ENCODE measurements at regions not wholly inside any gene's neighbourhood (a gene's known extent, or its start where the extent isn't known, plus 50 kb on each side); places are given as distances from the start of the nearest gene placed in this dataset.

GRCh38 chr5:109253262-109253661 is 156.5 kb downstream of the PJA2 start:
- intact Hi-C loops (cut with micrococcal nuclease; ENCODE audit: unreplicated experiment) (no loop called here), in situ Hi-C loops (cut with HindIII; ENCODE audit: low pct_unique_long_range_greater_than_20kb, low sequenced_read_pairs) (no loop called here)
- Histone ChIP-seq H3K9me3 (ENCODE audit: control insufficient read depth, insufficient read depth, low read depth, low read length) (no peaks in the 10 kb centered on the region), H3K4me1 (ENCODE audit: control insufficient read depth, insufficient read depth, low read length) (no peaks in the 10 kb centered on the region), H3K27me3 (ENCODE audit: control insufficient read depth, insufficient read depth, low read length) (peaks cover 2% of the 10 kb centered on the region; the same call in 1 of the 2 replicates), H3K27ac (ENCODE audit: low read length) (no peak overlapping the region), H3K4me3 (ENCODE audit: low read depth in 2 of 2, low read length in 2 of 2) (no peak overlapping the region), H3K36me3 (ENCODE audit: control insufficient read depth, insufficient read depth, low read length) (no peaks in the 10 kb centered on the region; the same call in 1 of the 2 replicates)
- ChIA-PET POLR2A (no interaction called here), CTCF (no interaction called here)
- BruUV-seq (replicated peaks), result no TSS peak
- DNase-seq (ENCODE audit: low read depth, low spot score) (no peak), ATAC-seq (no peak)
- TF ChIP-seq, protein P1, sequence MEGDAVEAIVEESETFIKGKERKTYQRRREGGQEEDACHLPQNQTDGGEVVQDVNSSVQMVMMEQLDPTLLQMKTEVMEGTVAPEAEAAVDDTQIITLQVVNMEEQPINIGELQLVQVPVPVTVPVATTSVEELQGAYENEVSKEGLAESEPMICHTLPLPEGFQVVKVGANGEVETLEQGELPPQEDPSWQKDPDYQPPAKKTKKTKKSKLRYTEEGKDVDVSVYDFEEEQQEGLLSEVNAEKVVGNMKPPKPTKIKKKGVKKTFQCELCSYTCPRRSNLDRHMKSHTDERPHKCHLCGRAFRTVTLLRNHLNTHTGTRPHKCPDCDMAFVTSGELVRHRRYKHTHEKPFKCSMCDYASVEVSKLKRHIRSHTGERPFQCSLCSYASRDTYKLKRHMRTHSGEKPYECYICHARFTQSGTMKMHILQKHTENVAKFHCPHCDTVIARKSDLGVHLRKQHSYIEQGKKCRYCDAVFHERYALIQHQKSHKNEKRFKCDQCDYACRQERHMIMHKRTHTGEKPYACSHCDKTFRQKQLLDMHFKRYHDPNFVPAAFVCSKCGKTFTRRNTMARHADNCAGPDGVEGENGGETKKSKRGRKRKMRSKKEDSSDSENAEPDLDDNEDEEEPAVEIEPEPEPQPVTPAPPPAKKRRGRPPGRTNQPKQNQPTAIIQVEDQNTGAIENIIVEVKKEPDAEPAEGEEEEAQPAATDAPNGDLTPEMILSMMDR (IDR thresholded peaks at IDR 0.05), result no peak
- TF ChIP-seq SIN3A (IDR thresholded peaks at IDR 0.05; ENCODE audit: borderline replicate concordance, insufficient read depth, low read depth, low read length) (no peak), POLR2AphosphoS5 (IDR thresholded peaks at IDR 0.05; ENCODE audit: low read depth, low read length) (no peak), TCF7L2 (IDR thresholded peaks at IDR 0.05; ENCODE audit: low read depth, low read length) (no peak)
- TF ChIP-seq, protein P2, sequence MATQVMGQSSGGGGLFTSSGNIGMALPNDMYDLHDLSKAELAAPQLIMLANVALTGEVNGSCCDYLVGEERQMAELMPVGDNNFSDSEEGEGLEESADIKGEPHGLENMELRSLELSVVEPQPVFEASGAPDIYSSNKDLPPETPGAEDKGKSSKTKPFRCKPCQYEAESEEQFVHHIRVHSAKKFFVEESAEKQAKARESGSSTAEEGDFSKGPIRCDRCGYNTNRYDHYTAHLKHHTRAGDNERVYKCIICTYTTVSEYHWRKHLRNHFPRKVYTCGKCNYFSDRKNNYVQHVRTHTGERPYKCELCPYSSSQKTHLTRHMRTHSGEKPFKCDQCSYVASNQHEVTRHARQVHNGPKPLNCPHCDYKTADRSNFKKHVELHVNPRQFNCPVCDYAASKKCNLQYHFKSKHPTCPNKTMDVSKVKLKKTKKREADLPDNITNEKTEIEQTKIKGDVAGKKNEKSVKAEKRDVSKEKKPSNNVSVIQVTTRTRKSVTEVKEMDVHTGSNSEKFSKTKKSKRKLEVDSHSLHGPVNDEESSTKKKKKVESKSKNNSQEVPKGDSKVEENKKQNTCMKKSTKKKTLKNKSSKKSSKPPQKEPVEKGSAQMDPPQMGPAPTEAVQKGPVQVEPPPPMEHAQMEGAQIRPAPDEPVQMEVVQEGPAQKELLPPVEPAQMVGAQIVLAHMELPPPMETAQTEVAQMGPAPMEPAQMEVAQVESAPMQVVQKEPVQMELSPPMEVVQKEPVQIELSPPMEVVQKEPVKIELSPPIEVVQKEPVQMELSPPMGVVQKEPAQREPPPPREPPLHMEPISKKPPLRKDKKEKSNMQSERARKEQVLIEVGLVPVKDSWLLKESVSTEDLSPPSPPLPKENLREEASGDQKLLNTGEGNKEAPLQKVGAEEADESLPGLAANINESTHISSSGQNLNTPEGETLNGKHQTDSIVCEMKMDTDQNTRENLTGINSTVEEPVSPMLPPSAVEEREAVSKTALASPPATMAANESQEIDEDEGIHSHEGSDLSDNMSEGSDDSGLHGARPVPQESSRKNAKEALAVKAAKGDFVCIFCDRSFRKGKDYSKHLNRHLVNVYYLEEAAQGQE (IDR thresholded peaks at IDR 0.05; ENCODE audit: insufficient read depth in 1 of 2, low read depth in 2 of 2, low read length in 1 of 2), result no peak

DNA sequence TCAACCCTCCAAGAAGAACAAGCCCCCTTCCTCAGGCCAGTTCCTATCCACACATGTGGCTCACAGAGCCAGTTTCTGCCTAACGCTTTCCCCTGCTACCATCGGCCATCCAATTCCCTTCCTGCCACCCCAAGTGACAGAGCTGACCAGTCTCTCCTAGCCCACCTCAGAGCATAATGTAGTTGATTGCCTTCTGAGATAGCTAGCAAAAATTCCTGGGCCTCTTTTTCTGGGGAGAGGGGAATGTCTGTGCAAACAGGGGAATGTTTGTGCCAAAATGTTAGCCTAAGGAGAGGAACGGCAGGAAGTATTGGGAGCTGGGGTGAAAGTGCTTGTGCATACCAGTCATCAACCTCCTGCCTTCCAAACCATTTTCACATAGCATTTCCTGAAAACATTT is 157.0 kb downstream of the PJA2 start:
- Histone ChIP-seq H3K9me3 (ENCODE audit: control insufficient read depth, insufficient read depth, low read depth, low read length) (no peaks in the 10 kb centered on the region), H3K36me3 (ENCODE audit: control insufficient read depth, insufficient read depth, low read length) (no peaks in the 10 kb centered on the region; the same call in 1 of the 2 replicates), H3K4me3 (ENCODE audit: low read depth in 2 of 2, low read length in 2 of 2) (no peak overlapping the region), H3K27me3 (ENCODE audit: control insufficient read depth, insufficient read depth, low read length) (peaks cover 2% of the 10 kb centered on the region; the same call in 1 of the 2 replicates), H3K4me1 (ENCODE audit: control insufficient read depth, insufficient read depth, low read length) (no peaks in the 10 kb centered on the region), H3K27ac (ENCODE audit: low read length) (no peak overlapping the region)
- intact Hi-C loops (cut with micrococcal nuclease; ENCODE audit: unreplicated experiment), result no loop called here
- in situ Hi-C loops (cut with HindIII; ENCODE audit: low pct_unique_long_range_greater_than_20kb, low sequenced_read_pairs), result no loop called here
- ChIA-PET POLR2A (no interaction called here), CTCF (no interaction called here)
- no peak for ATAC-seq
- no peak for TF ChIP-seq SIN3A (IDR thresholded peaks at IDR 0.05; ENCODE audit: borderline replicate concordance, insufficient read depth, low read depth, low read length)
- BruUV-seq (replicated peaks), result no TSS peak
- no peak for DNase-seq (ENCODE audit: low read depth, low spot score)

- H3K27me3 ChIP-seq (ENCODE audit: control insufficient read depth, insufficient read depth, low read length), result no peaks in the 10 kb centered on the region
- no peaks in the 10 kb centered on the region for H3K4me1 ChIP-seq (ENCODE audit: control insufficient read depth, insufficient read depth, low read length)
- H3K36me3 ChIP-seq (ENCODE audit: control insufficient read depth, insufficient read depth, low read length), result no peaks in the 10 kb centered on the region
- no peak overlapping the region for H3K4me3 ChIP-seq (ENCODE audit: low read depth in 2 of 2, low read length in 2 of 2)
- no peaks in the 10 kb centered on the region for H3K9me3 ChIP-seq (ENCODE audit: control insufficient read depth, insufficient read depth, low read depth, low read length)
- CTCF ChIA-PET, result no interaction called here
- intact Hi-C loops (cut with micrococcal nuclease; ENCODE audit: unreplicated experiment), result no loop called here
- POLR2A ChIA-PET, result no interaction called here
- in situ Hi-C loops (cut with HindIII; ENCODE audit: low pct_unique_long_range_greater_than_20kb, low sequenced_read_pairs), result no loop called here
- no peak overlapping the region for H3K27ac ChIP-seq (ENCODE audit: low read length)
- TF ChIP-seq, protein P2 (IDR thresholded peaks at IDR 0.05; ENCODE audit: insufficient read depth in 1 of 2, low read depth in 2 of 2, low read length in 1 of 2), result no peak
- TF ChIP-seq TCF7L2 (IDR thresholded peaks at IDR 0.05; ENCODE audit: low read depth, low read length), result no peak
- TF ChIP-seq SIN3A (IDR thresholded peaks at IDR 0.05; ENCODE audit: borderline replicate concordance, insufficient read depth, low read depth, low read length), result no peak
- TF ChIP-seq, protein P1 (IDR thresholded peaks at IDR 0.05), result no peak
- TF ChIP-seq POLR2AphosphoS5 (IDR thresholded peaks at IDR 0.05; ENCODE audit: low read depth, low read length), result no peak
- ATAC-seq (no peak), DNase-seq (ENCODE audit: low read depth, low spot score) (no peak)
- BruUV-seq (replicated peaks), result no TSS peak
Measured at GRCh38 chr5:109250533-109251329, 159.0 kb downstream of the PJA2 start.

Measured in Panc1 (cell line).